ENCODE measurements at regions not wholly inside any gene's neighbourhood (a gene's known extent, or its start where the extent isn't known, plus 50 kb on each side); places are given as distances from the start of the nearest gene placed in this dataset.
"Not testable (repeated sequence)": the region's sequence is repeated elsewhere in the genome, so short reads cannot be mapped to it uniquely, and the experiment has no call there.

DNA sequence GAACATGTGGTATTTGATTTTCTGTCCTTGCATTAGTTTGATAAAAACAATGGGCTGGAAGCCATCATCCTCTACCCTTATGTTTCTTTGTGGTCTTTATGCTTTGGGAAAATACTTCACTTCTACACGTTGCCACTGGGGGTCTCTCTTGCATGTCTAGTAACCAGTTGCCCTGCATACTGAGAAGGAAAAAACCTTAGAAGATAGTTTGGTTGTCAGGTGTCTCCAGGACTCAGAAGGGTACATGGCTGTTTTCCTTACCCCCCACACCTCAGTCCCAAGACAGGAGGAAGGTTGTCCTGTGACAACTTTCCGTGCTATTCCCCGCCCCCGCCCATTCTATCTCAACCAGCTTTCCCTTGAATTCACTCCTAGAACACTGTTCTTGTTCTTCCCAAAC, 62.1 kb upstream of the LANCL3 start:
- intact Hi-C loops (cut with DNase I), result loop anchor here in 1 of 4 donors (5.0 kb wide), 1 partner anchor 318 kb away; no protein-coding TSS in a partner anchor
- ATAC-seq (no peak), DNase-seq (no peak)
- no peaks in the 10 kb centered on the region for H3K4me1 ChIP-seq (ENCODE audit: control insufficient read depth, insufficient read depth, low read length)
- no peak overlapping the region for H3K27ac ChIP-seq (ENCODE audit: low read length)
- no peak overlapping the region for H3K4me3 ChIP-seq (ENCODE audit: low read length)
- H3K9me3 ChIP-seq (ENCODE audit: control insufficient read depth, low read length), result no peaks in the 10 kb centered on the region
- H3K27me3 ChIP-seq (ENCODE audit: control insufficient read depth, insufficient read depth), result no peaks in the 10 kb centered on the region
- WGBS, result 55% methylated on average over 4 of the region's 4 CpGs

DNA sequence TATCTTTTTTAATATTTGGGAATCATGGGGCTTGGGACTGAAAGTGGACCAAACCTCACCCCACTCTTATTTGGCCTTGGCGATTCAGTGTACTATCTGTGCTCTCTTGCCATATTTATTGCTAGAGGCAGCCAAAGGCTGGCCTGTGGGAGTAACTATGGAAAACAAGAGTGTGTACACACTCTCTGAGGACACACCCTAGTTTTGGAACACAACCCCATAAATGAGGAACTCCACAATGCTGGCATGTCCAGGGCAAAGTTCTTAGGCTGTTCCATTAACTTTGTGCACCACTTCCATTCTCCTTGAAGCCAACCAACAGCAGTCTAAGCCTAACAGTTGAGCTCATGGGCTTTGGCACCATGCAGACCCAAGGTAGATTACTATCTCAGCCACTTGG, 54.9 kb upstream of the LANCL3 start:
- H3K27me3 ChIP-seq (ENCODE audit: control insufficient read depth, insufficient read depth); H3K9me3 ChIP-seq (ENCODE audit: control insufficient read depth, low read length); H3K27ac ChIP-seq (ENCODE audit: low read length); H3K4me3 ChIP-seq (ENCODE audit: low read length); intact Hi-C loops (cut with DNase I); DNase-seq; ATAC-seq; H3K4me1 ChIP-seq (ENCODE audit: control insufficient read depth, insufficient read depth, low read length): not testable (repeated sequence)
- no CpG with 5 or more reads among the region's 1 CpG for WGBS

DNA sequence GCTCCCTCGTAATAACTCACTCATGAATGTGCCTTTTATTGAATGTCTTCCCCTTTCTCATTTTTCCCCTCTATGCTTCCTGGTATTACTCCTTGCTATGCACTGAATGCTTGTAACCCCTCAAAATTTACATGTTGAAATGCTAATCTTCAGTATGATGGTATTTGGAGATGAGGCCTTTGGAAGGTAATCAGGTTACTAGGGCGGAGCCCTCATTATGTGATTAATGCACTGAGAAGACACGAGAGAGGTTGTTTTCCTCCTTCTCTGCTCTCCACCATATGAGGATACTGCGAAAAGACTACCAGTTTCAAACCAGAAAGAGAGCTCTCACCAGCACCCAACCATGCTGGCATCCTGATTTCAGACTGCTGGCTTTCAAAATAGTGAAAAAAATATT, 52.2 kb upstream of the LANCL3 start:
- H3K27me3 ChIP-seq (ENCODE audit: control insufficient read depth, insufficient read depth); H3K9me3 ChIP-seq (ENCODE audit: control insufficient read depth, low read length); intact Hi-C loops (cut with DNase I); DNase-seq; H3K4me1 ChIP-seq (ENCODE audit: control insufficient read depth, insufficient read depth, low read length); ATAC-seq; H3K4me3 ChIP-seq (ENCODE audit: low read length); H3K27ac ChIP-seq (ENCODE audit: low read length): not testable (repeated sequence)
- WGBS, result 93% methylated on average over 4 of the region's 4 CpGs

DNA sequence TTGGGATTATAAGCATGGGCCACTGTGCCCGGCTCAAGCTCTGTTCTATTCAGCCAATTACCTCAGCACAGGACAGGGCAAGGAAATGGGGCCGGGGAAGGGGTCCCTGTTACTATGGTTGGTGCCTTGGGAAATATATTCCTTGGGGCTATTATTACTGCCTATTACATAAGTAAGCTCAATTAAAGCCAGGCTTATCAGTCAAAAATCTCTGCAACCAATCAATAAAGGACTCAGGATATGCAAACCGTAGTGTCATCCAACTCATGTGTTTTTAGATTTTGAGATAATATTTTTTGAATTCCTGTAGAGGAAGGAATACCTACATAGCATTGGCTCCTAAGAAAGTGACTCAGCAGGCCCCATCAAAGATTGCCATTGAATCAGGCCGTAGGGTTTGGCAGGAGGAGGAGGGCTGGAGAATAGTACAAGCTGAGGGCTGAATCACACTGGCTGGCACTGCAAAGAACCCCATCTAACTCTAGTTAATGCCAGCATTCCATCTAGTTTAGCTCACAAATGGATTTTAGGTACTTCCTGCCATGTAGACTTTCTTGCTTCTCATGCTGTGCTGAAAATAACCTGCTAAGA, 50.5 kb upstream of the LANCL3 start:
- H3K27ac ChIP-seq (ENCODE audit: low read length); H3K4me1 ChIP-seq (ENCODE audit: control insufficient read depth, insufficient read depth, low read length); H3K27me3 ChIP-seq (ENCODE audit: control insufficient read depth, insufficient read depth); DNase-seq; H3K9me3 ChIP-seq (ENCODE audit: control insufficient read depth, low read length); H3K4me3 ChIP-seq (ENCODE audit: low read length); intact Hi-C loops (cut with DNase I): not testable (repeated sequence)
- peak in 1 of 2 donors; percentile 58 for ATAC-seq
- WGBS, result 65% methylated on average over 4 of the region's 4 CpGs
